ENCODE measurements at regions not wholly inside any gene's neighbourhood (a gene's known extent, or its start where the extent isn't known, plus 50 kb on each side); places are given as distances from the start of the nearest gene placed in this dataset.

DNA sequence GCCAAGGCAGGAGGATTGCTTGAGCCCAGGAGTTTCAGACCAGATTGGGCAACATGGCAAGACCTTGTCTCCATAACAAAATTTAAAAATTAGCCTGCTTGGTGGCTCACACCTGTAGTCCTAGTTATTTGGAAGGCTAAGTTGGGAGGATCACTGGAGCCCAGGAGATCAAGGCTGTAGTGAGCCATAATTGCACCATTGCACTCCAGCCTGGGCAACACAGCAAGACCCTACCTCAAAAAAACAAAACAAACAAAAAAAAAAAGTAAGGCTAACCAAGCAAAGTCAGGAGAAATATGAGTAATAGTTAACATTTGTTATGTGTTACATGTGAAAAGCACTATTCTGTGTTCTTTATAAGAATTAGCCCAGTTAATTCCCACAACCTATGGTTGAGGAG, 74.7 kb downstream of the FOXB2 start:
- Histone ChIP-seq H3K9me3 (ENCODE audit: control insufficient read depth in 1 of 2, insufficient read depth in 1 of 2, low read depth in 1 of 2, low read length in 2 of 2) (no peaks in the 10 kb centered on the region), H3K27me3 (ENCODE audit: insufficient read depth, low read length) (no peaks in the 10 kb centered on the region), H3K4me1 (ENCODE audit: control insufficient read depth in 1 of 2, insufficient read depth in 2 of 2, low read length in 2 of 2) (no peaks in the 10 kb centered on the region), H2AFZ (ENCODE audit: low read depth, low read length, poor library complexity, severe bottlenecking) (no peak overlapping the region), H4K20me1 (ENCODE audit: insufficient read depth) (no peaks in the 10 kb centered on the region), H3K4me2 (ENCODE audit: low read length) (no peak overlapping the region), H3K36me3 (ENCODE audit: control insufficient read depth in 1 of 2, insufficient read depth in 2 of 2, low read length in 2 of 2) (no peaks in the 10 kb centered on the region), H3K27ac (ENCODE audit: low read depth, low read length) (no peak overlapping the region), H3K9ac (ENCODE audit: low read length) (no peak overlapping the region), H3K9me2 (ENCODE audit: insufficient read depth) (no peaks in the 10 kb centered on the region; the same call in 1 of the 2 replicates), H3K4me3 (replicated peaks in 1 of 2; ENCODE audit: low read depth in 1 of 2, low read length in 2 of 2) (no peak overlapping the region), H3K79me2 (ENCODE audit: insufficient read depth, low read length) (no peaks in the 10 kb centered on the region)
- ChIA-PET RAD21 (ENCODE audit: low non-redundant PET in 1 of 2, low total read pairs in 2 of 2, uncharacterized antibody in 2 of 2, unreplicated experiment in 2 of 2) (no interaction called here), POLR2A (no interaction called here), CTCF (no interaction called here)
- no peak for ATAC-seq
- TF ChIP-seq EZH2phosphoT487 (IDR thresholded peaks at IDR 0.05; ENCODE audit: borderline replicate concordance) = no peak
- TF ChIP-seq POLR2AphosphoS5 (IDR thresholded peaks at IDR 0.05; ENCODE audit: low read depth, low read length) = no peak
- TF ChIP-seq, protein P1, sequence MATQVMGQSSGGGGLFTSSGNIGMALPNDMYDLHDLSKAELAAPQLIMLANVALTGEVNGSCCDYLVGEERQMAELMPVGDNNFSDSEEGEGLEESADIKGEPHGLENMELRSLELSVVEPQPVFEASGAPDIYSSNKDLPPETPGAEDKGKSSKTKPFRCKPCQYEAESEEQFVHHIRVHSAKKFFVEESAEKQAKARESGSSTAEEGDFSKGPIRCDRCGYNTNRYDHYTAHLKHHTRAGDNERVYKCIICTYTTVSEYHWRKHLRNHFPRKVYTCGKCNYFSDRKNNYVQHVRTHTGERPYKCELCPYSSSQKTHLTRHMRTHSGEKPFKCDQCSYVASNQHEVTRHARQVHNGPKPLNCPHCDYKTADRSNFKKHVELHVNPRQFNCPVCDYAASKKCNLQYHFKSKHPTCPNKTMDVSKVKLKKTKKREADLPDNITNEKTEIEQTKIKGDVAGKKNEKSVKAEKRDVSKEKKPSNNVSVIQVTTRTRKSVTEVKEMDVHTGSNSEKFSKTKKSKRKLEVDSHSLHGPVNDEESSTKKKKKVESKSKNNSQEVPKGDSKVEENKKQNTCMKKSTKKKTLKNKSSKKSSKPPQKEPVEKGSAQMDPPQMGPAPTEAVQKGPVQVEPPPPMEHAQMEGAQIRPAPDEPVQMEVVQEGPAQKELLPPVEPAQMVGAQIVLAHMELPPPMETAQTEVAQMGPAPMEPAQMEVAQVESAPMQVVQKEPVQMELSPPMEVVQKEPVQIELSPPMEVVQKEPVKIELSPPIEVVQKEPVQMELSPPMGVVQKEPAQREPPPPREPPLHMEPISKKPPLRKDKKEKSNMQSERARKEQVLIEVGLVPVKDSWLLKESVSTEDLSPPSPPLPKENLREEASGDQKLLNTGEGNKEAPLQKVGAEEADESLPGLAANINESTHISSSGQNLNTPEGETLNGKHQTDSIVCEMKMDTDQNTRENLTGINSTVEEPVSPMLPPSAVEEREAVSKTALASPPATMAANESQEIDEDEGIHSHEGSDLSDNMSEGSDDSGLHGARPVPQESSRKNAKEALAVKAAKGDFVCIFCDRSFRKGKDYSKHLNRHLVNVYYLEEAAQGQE (IDR thresholded peaks at IDR 0.05; ENCODE audit: low read depth) = no peak
- TF ChIP-seq CBX3 (IDR thresholded peaks at IDR 0.05; ENCODE audit: low read depth) = no peak
- TF ChIP-seq POLR2A (IDR thresholded peaks at IDR 0.05; ENCODE audit: borderline replicate concordance, extremely low read depth, insufficient read depth, insufficient read length) = no peak
- TF ChIP-seq SIN3A (IDR thresholded peaks at IDR 0.05; ENCODE audit: low read depth) = no peak
- TF ChIP-seq RAD21 (IDR thresholded peaks at IDR 0.05; ENCODE audit: low read depth) = no peak
- no peak for TF ChIP-seq SRF (IDR thresholded peaks at IDR 0.05; ENCODE audit: low read depth)
- no TSS peak for BruUV-seq (replicated peaks)
- intact Hi-C loops (cut with micrococcal nuclease) = no loop called here
- DNase-seq (ENCODE audit: low read depth, low spot score) = no peak

DNA sequence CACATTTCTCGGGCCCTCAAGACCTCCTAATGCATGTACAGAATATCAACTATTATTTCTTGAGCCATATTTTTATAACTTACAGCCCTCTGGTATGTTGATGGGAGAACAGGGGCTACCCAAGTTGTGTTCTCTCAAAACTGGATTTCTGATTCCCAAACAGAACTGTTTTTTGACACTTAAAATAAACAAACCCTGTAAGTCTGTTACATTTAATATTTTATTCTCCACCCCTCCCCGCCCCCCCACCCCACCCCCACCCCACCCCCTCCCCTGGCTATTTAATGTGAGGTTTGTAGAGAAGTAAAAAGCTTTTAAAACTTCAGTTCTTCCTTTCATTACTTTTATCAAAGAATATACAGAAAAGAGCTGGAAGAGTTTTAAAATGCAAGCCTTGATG, 77.9 kb downstream of the FOXB2 start:
- ChIA-PET RAD21 (ENCODE audit: low non-redundant PET in 1 of 2, low total read pairs in 2 of 2, uncharacterized antibody in 2 of 2, unreplicated experiment in 2 of 2) (no interaction called here), POLR2A (no interaction called here), CTCF (interaction anchor here (0.6 to 0.8 kb wide), 2 partner anchors 35 to 70 kb away, joined by 3 to 5 read pairs; no protein-coding TSS in a partner anchor)
- BruUV-seq (replicated peaks) = no TSS peak
- Histone ChIP-seq H3K9me3 (ENCODE audit: control insufficient read depth in 1 of 2, insufficient read depth in 1 of 2, low read depth in 1 of 2, low read length in 2 of 2) (no peaks in the 10 kb centered on the region), H3K27me3 (ENCODE audit: insufficient read depth, low read length) (no peaks in the 10 kb centered on the region), H3K36me3 (ENCODE audit: control insufficient read depth in 1 of 2, insufficient read depth in 2 of 2, low read length in 2 of 2) (no peaks in the 10 kb centered on the region), H3K27ac (ENCODE audit: low read depth, low read length) (no peak overlapping the region), H3K4me1 (ENCODE audit: control insufficient read depth in 1 of 2, insufficient read depth in 2 of 2, low read length in 2 of 2) (no peaks in the 10 kb centered on the region), H4K20me1 (ENCODE audit: insufficient read depth) (no peaks in the 10 kb centered on the region), H3K4me3 (replicated peaks in 1 of 2; ENCODE audit: low read depth in 1 of 2, low read length in 2 of 2) (no peak overlapping the region), H2AFZ (ENCODE audit: low read depth, low read length, poor library complexity, severe bottlenecking) (no peak overlapping the region), H3K9me2 (ENCODE audit: insufficient read depth) (no peaks in the 10 kb centered on the region; the same call in 1 of the 2 replicates), H3K79me2 (ENCODE audit: insufficient read depth, low read length) (no peaks in the 10 kb centered on the region), H3K9ac (ENCODE audit: low read length) (no peak overlapping the region), H3K4me2 (ENCODE audit: low read length) (no peak overlapping the region)
- ATAC-seq (no peak), DNase-seq (ENCODE audit: low read depth, low spot score) (no peak)
- intact Hi-C loops (cut with micrococcal nuclease) = no loop called here
- TF ChIP-seq CTCF (IDR thresholded peaks at IDR 0.05 in 2 of 3, conservative IDR thresholded peaks at IDR 0.05 in 1 of 3; ENCODE audit: borderline replicate concordance in 1 of 3, insufficient read depth in 1 of 3, low read depth in 2 of 3, low read length in 2 of 3) (no peak), EZH2 (IDR thresholded peaks at IDR 0.05) (no peak), YY1 (IDR thresholded peaks at IDR 0.05; ENCODE audit: extremely low read depth, insufficient replicate concordance, low read depth, low read length) (no peak), TCF7L2 (IDR thresholded peaks at IDR 0.05; ENCODE audit: borderline replicate concordance, extremely low read depth, insufficient read depth, insufficient read length) (no peak), EZH2phosphoT487 (IDR thresholded peaks at IDR 0.05; ENCODE audit: borderline replicate concordance) (no peak), RAD21 (IDR thresholded peaks at IDR 0.05; ENCODE audit: low read depth) (no peak)
- TF ChIP-seq, protein P2, sequence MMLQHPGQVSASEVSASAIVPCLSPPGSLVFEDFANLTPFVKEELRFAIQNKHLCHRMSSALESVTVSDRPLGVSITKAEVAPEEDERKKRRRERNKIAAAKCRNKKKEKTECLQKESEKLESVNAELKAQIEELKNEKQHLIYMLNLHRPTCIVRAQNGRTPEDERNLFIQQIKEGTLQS (IDR thresholded peaks at IDR 0.05) = no peak
